IMR-90 (cell line): ENCODE measurements at regions not wholly inside any gene's neighbourhood (a gene's known extent, or its start where the extent isn't known, plus 50 kb on each side); places are given as distances from the start of the nearest gene placed in this dataset.

Experiments used
- ATAC-seq: fragments of 200-7000 bp; cut with Tn5 transposase; 2 replicates; pipeline ENCODE4 v1.9.1; 2020; ENCODE audit warnings: low read depth, mild to moderate bottlenecking, moderate library complexity
- BruUV-seq: library from RNA; stranded (reverse); fragments of 400-500 nt; replicated peaks from 2 replicates; lab custom pipeline; 2021; lab: Mats Ljungman, UMichigan
- CTCF ChIA-PET: fragments of 300-600 bp; formaldehyde crosslinking; extraction: SDS; loops from one replicate; lab custom pipeline; 2021; ENCODE audit warnings: antibody characterized with exemption; lab: Yijun Ruan, JAX
- POLR2A ChIA-PET: fragments of 300-600 bp; sonication (Branson Sonifier 250); formaldehyde crosslinking; loops from one replicate; lab custom pipeline; 2022; ENCODE audit warnings: antibody characterized with exemption; ENCODE audit not compliant: unreplicated experiment; lab: Charles Lee
- DNase-seq: peaks from one replicate; pipeline ENCODE4 v3.0.0; 2013
- H2AFZ ChIP-seq: replicated peaks from 2 replicates; pipeline ENCODE3; 2013; ENCODE audit warnings: low read length, mild to moderate bottlenecking; ENCODE audit not compliant: poor library complexity
- H2AK5ac ChIP-seq: 2 replicates; pipeline ENCODE4 v1.6.1; 2013; ENCODE audit warnings: low read depth, low read length, inconsistent platforms
- H2AK9ac ChIP-seq: replicated peaks from 2 replicates; pipeline ENCODE3; 2013; ENCODE audit warnings: mild to moderate bottlenecking, low read depth, low read length, moderate library complexity; ENCODE audit not compliant: poor library complexity
- H2BK120ac ChIP-seq: 2 replicates; pipeline ENCODE4 v1.6.1; 2013; ENCODE audit warnings: low read depth, low read length, inconsistent platforms
- H2BK15ac ChIP-seq: 3 replicates; pipeline ENCODE4 v1.6.1; 2013; ENCODE audit warnings: low read depth, low read length, inconsistent platforms
- H2BK20ac ChIP-seq: 2 replicates; pipeline ENCODE4 v1.6.1; 2013; ENCODE audit warnings: low read depth, mild to moderate bottlenecking, inconsistent platforms, low read length, moderate library complexity
- H2BK5ac ChIP-seq: 2 replicates; pipeline ENCODE4 v1.6.1; 2013; ENCODE audit warnings: mild to moderate bottlenecking, low read depth, low read length, inconsistent platforms; ENCODE audit not compliant: poor library complexity, severe bottlenecking
- H3K14ac ChIP-seq: replicated peaks from 2 replicates; pipeline ENCODE4 v1.6.1; 2013; ENCODE audit warnings: low read depth, low read length, inconsistent platforms
- H3K18ac ChIP-seq: 2 replicates; pipeline ENCODE4 v1.6.1; 2013; ENCODE audit warnings: low read depth, low read length, control low read depth
- H3K23ac ChIP-seq: 2 replicates; pipeline ENCODE4 v1.6.1; 2013; ENCODE audit warnings: low read depth, low read length, inconsistent platforms
- H3K27ac ChIP-seq: 2 replicates; pipeline ENCODE4 v1.5.1; 2013; ENCODE audit warnings: mild to moderate bottlenecking, control low read depth, low read length; ENCODE audit not compliant: insufficient read depth
- H3K27me3 ChIP-seq: 2 replicates; pipeline ENCODE4 v1.6.1; 2013; ENCODE audit warnings: low read length; ENCODE audit not compliant: control insufficient read depth, insufficient read depth
- H3K36me3 ChIP-seq: 2 replicates; pipeline ENCODE4 v1.6.1; 2013; ENCODE audit warnings: low read length, mixed read lengths; ENCODE audit not compliant: control insufficient read depth, insufficient read depth
- H3K4ac ChIP-seq: 2 replicates; pipeline ENCODE4 v1.6.1; 2013; ENCODE audit warnings: low read depth, low read length, inconsistent platforms
- H3K4me1 ChIP-seq: 2 replicates; pipeline ENCODE4 v1.6.1; 2013; ENCODE audit warnings: low read length, mixed read lengths; ENCODE audit not compliant: control insufficient read depth, insufficient read depth
- H3K4me2 ChIP-seq: 2 replicates; pipeline ENCODE4 v1.6.1; 2013; ENCODE audit warnings: low read depth, mild to moderate bottlenecking, control low read depth, low read length, moderate library complexity
- H3K4me3 ChIP-seq: 2 replicates; pipeline ENCODE4 v1.5.1; 2013; ENCODE audit warnings: low read depth, mild to moderate bottlenecking, control low read depth, low read length, moderate library complexity; ENCODE audit not compliant: insufficient read depth
- H3K56ac ChIP-seq: 2 replicates; pipeline ENCODE4 v1.6.1; 2013; ENCODE audit warnings: low read length, inconsistent platforms; ENCODE audit not compliant: insufficient read depth; ENCODE audit errors: extremely low read depth
- H3K79me1 ChIP-seq, 2 experiments: 2 replicates each; pipeline ENCODE4 v1.6.1; 2013; ENCODE audit warnings: low read length in 2 of 2, inconsistent platforms in 1 of 2, low read depth in 1 of 2
- H3K9ac ChIP-seq: 2 replicates; pipeline ENCODE4 v1.6.1; 2013; ENCODE audit warnings: low read depth, low read length, control low read depth
- H3K9me1 ChIP-seq: 2 replicates; pipeline ENCODE4 v1.6.1; 2013; ENCODE audit warnings: low read length, inconsistent platforms; ENCODE audit not compliant: insufficient read depth
- H3K9me3 ChIP-seq: 2 replicates; pipeline ENCODE4 v1.6.1; 2013; ENCODE audit warnings: low read length; ENCODE audit not compliant: control insufficient read depth, insufficient read depth
- H4K20me1 ChIP-seq: 2 replicates; pipeline ENCODE4 v1.6.1; 2013; ENCODE audit warnings: low read length, inconsistent platforms; ENCODE audit not compliant: insufficient read depth
- H4K5ac ChIP-seq: 2 replicates; pipeline ENCODE4 v1.6.1; 2013; ENCODE audit warnings: mild to moderate bottlenecking, low read depth, low read length, control low read depth
- H4K8ac ChIP-seq, 2 experiments: 2 replicates each; pipeline ENCODE4 v1.6.1; 2013; ENCODE audit warnings: low read depth in 2 of 2, low read length in 2 of 2, control low read depth in 1 of 2, inconsistent platforms in 1 of 2
- H4K91ac ChIP-seq: 2 replicates; pipeline ENCODE4 v1.6.1; 2013; ENCODE audit warnings: low read depth, low read length, inconsistent platforms; ENCODE audit not compliant: insufficient read depth
- BHLHE40 ChIP-seq: fragments of 150-350 bp; IDR thresholded peaks from 2 replicates; pipeline ENCODE4 v1.6.1; 2016; ENCODE audit warnings: mild to moderate bottlenecking, low read depth, low read length
- CEBPB ChIP-seq: IDR thresholded peaks from 2 replicates; pipeline ENCODE4 v1.6.1; 2012; ENCODE audit warnings: low read depth, low read length, improper control_type of control experiment
- CHD1 ChIP-seq: IDR thresholded peaks from 2 replicates; pipeline ENCODE4 v1.6.1; 2012; ENCODE audit warnings: low read depth, low read length, improper control_type of control experiment
- FOS ChIP-seq: fragments of 150-350 bp; IDR thresholded peaks from 2 replicates; pipeline ENCODE4 v1.6.1; 2016; ENCODE audit warnings: low read depth, low read length
- MAFK ChIP-seq: IDR thresholded peaks from 2 replicates; pipeline ENCODE4 v1.6.1; 2012; ENCODE audit warnings: low read depth, low read length, improper control_type of control experiment
- MAZ ChIP-seq: IDR thresholded peaks from 2 replicates; pipeline ENCODE4 v1.6.1; 2012; ENCODE audit warnings: low read depth, mild to moderate bottlenecking, low read length, improper control_type of control experiment, moderate library complexity, borderline replicate concordance
- MXI1 ChIP-seq: IDR thresholded peaks from 2 replicates; pipeline ENCODE4 v1.6.1; 2012; ENCODE audit warnings: low read depth, mild to moderate bottlenecking, low read length, moderate library complexity, borderline replicate concordance
- NFE2L2 ChIP-seq: fragments of 150-350 bp; IDR thresholded peaks from 2 replicates; pipeline ENCODE4 v1.6.1; 2016; ENCODE audit warnings: low read depth, mild to moderate bottlenecking, low read length
- POLR2A ChIP-seq: IDR thresholded peaks from 2 replicates; pipeline ENCODE4 v1.6.1; 2012; ENCODE audit warnings: mild to moderate bottlenecking, low read depth, low read length
- RAD21 ChIP-seq: IDR thresholded peaks from 2 replicates; pipeline ENCODE4 v1.6.1; 2012; ENCODE audit warnings: low read length, improper control_type of control experiment
- RCOR1 ChIP-seq: IDR thresholded peaks from 2 replicates; pipeline ENCODE4 v1.6.1; 2012; ENCODE audit warnings: mild to moderate bottlenecking, low read length, improper control_type of control experiment; ENCODE audit not compliant: insufficient replicate concordance
- RFX5 ChIP-seq: IDR thresholded peaks from 2 replicates; pipeline ENCODE4 v1.8.0; 2012; ENCODE audit warnings: low read depth, mild to moderate bottlenecking, low read length, moderate library complexity
- SMC3 ChIP-seq: fragments of 150-350 bp; IDR thresholded peaks from 2 replicates; pipeline ENCODE4 v1.6.1; 2016; ENCODE audit warnings: low read depth, mild to moderate bottlenecking, antibody characterized with exemption, low read length, moderate library complexity
- WGBS, 2 experiments: methylation state at CpG; one replicate each; pipeline versions ENCODE4 v1.1.5 to v1.1.7; 2013; ENCODE audit warnings: missing lambda C conversion rate in 2 of 2; ENCODE audit not compliant: insufficient read length in 1 of 2; ENCODE audit errors: extremely low coverage in 2 of 2; 5-methylcytosine and 5-hydroxymethylcytosine counted together
- dilution Hi-C: fragments of 300-500 bp; cut with HindIII; formaldehyde crosslinking; loops from one replicate; pipeline ENCODE4 v1.14.3; 2018; ENCODE audit warnings: low sequenced_read_pairs; ENCODE audit not compliant: unreplicated experiment
- in situ Hi-C: fragments of 300-500 bp; cut with MboI; formaldehyde crosslinking; loops from 3 replicates; pipeline ENCODE4 v1.14.3; 2019; ENCODE audit warnings: low sequenced_read_pairs, inconsistent platforms, mixed read lengths
- intact Hi-C: fragments of 100-400 bp; cut with micrococcal nuclease; formaldehyde crosslinking; loops from 2 replicates; pipeline ENCODE4 v1.10.0; 2022
- TF ChIP-seq, protein P1 (sequence below): fragments of 150-350 bp; IDR thresholded peaks from 2 replicates; pipeline ENCODE4 v1.6.1; 2017; ENCODE audit warnings: mild to moderate bottlenecking, antibody characterized with exemption, low read length, low read depth
- TF ChIP-seq, protein P2 (sequence below): fragments of 150-350 bp; IDR thresholded peaks from 2 replicates; pipeline ENCODE4 v1.6.1; 2016; ENCODE audit warnings: low read depth, mild to moderate bottlenecking, low read length, moderate library complexity, borderline replicate concordance
- TF ChIP-seq, protein P3 (sequence below): conservative IDR thresholded peaks from 2 replicates; pipeline ENCODE4 v1.5.1; 2012; ENCODE audit warnings: mild to moderate bottlenecking, low read depth, low read length, improper control_type of control experiment

DNA sequence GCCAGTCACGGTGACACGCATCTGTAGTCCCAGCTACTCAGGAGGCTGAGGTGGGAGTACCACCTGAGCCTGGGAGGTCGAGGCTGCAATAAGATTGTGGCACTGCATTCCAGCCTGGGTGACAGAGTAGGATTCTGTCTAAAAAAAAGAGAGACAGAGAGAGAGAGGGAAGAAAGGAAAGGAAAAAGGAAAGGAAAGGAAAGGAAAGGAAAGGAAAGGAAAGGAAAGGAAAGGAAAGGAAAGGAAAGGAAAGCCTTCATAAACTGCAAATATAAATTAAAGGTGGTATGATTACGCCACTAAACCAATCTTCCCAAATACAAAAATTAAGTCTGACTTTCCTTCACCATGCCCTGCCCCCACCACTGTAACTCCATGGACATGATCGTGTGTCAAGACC lies 259.3 kb upstream of the GATB start:
- Histone ChIP-seq H3K36me3 (no peaks in the 10 kb centered on the region), H4K5ac (no peak overlapping the region), H3K18ac (no peak overlapping the region), H3K79me1 (no peaks in the 10 kb centered on the region), H3K4me3 (no peak overlapping the region), H3K14ac (no peak overlapping the region), H3K23ac (no peak overlapping the region), H3K27me3 (peaks cover 20% of the 10 kb centered on the region), H3K56ac (no peak overlapping the region), H2AK5ac (no peak overlapping the region), H2BK5ac (no peak overlapping the region), H4K8ac (no peak overlapping the region), H3K4me1 (peaks cover 4% of the 10 kb centered on the region), H3K9ac (no peak overlapping the region), H4K20me1 (no peaks in the 10 kb centered on the region), H2AK9ac (no peak overlapping the region), H3K9me3 (0 out of 2 replicates have a peak, but pooled peaks cover 2% of the 10 kb centered on the region), H4K91ac (no peak overlapping the region), H3K27ac (no peak overlapping the region), H3K9me1 (no peaks in the 10 kb centered on the region), H2BK20ac (no peak overlapping the region), H2BK120ac (no peak overlapping the region), H2AFZ (no peak overlapping the region), H3K4me2 (no peak overlapping the region), H3K4ac (no peak overlapping the region), H2BK15ac (no peak overlapping the region)
- no peak for TF ChIP-seq FOS
- TF ChIP-seq MAZ = no peak
- TF ChIP-seq, protein P1, sequence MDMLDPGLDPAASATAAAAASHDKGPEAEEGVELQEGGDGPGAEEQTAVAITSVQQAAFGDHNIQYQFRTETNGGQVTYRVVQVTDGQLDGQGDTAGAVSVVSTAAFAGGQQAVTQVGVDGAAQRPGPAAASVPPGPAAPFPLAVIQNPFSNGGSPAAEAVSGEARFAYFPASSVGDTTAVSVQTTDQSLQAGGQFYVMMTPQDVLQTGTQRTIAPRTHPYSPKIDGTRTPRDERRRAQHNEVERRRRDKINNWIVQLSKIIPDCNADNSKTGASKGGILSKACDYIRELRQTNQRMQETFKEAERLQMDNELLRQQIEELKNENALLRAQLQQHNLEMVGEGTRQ = no peak
- no peak for TF ChIP-seq BHLHE40
- TF ChIP-seq RCOR1 = no peak
- no peak for TF ChIP-seq MAFK
- no peak for TF ChIP-seq CEBPB
- no peak for TF ChIP-seq RAD21
- no peak for TF ChIP-seq POLR2A
- no peak for TF ChIP-seq CHD1
- no peak for TF ChIP-seq NFE2L2
- TF ChIP-seq MXI1 = no peak
- TF ChIP-seq, protein P2, sequence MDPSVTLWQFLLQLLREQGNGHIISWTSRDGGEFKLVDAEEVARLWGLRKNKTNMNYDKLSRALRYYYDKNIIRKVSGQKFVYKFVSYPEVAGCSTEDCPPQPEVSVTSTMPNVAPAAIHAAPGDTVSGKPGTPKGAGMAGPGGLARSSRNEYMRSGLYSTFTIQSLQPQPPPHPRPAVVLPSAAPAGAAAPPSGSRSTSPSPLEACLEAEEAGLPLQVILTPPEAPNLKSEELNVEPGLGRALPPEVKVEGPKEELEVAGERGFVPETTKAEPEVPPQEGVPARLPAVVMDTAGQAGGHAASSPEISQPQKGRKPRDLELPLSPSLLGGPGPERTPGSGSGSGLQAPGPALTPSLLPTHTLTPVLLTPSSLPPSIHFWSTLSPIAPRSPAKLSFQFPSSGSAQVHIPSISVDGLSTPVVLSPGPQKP = no peak
- TF ChIP-seq RFX5 = no peak
- TF ChIP-seq, protein P3, sequence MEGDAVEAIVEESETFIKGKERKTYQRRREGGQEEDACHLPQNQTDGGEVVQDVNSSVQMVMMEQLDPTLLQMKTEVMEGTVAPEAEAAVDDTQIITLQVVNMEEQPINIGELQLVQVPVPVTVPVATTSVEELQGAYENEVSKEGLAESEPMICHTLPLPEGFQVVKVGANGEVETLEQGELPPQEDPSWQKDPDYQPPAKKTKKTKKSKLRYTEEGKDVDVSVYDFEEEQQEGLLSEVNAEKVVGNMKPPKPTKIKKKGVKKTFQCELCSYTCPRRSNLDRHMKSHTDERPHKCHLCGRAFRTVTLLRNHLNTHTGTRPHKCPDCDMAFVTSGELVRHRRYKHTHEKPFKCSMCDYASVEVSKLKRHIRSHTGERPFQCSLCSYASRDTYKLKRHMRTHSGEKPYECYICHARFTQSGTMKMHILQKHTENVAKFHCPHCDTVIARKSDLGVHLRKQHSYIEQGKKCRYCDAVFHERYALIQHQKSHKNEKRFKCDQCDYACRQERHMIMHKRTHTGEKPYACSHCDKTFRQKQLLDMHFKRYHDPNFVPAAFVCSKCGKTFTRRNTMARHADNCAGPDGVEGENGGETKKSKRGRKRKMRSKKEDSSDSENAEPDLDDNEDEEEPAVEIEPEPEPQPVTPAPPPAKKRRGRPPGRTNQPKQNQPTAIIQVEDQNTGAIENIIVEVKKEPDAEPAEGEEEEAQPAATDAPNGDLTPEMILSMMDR = no peak
- TF ChIP-seq SMC3 = no peak
- in situ Hi-C loops = no loop called here
- dilution Hi-C loops = no loop called here
- ChIA-PET CTCF (no interaction called here), POLR2A (no interaction called here)
- ATAC-seq = no peak
- DNase-seq = no peak
- no TSS peak for BruUV-seq
- 68% methylated on average over 3 of the region's 5 CpGs; no CpG with 5 or more reads in 1 of the 2 experiments for WGBS, 2 experiments
- intact Hi-C loops = no loop called here
